Osteoblast (primary cell): ENCODE measurements at regions not wholly inside any gene's neighbourhood (a gene's known extent, or its start where the extent isn't known, plus 50 kb on each side); places are given as distances from the start of the nearest gene placed in this dataset.

ENCODE experiments used
- DNase-seq: peaks from one replicate; pipeline ENCODE4 v3.0.0; 2011; ENCODE audit warnings: low spot score, mixed read lengths; ENCODE audit not compliant: insufficient read length; ENCODE audit errors: missing footprints
- H2AFZ ChIP-seq: 2 replicates; pipeline ENCODE4 v1.6.0; 2011; ENCODE audit warnings: mild to moderate bottlenecking, low read length
- H3K27ac ChIP-seq: 2 replicates; pipeline ENCODE4 v1.5.1; 2011; ENCODE audit warnings: mild to moderate bottlenecking, low read depth, low read length, moderate library complexity
- H3K27me3 ChIP-seq: 2 replicates; pipeline ENCODE4 v1.6.0; 2012; ENCODE audit warnings: mild to moderate bottlenecking, control low read depth, inconsistent platforms, low read length, moderate library complexity; ENCODE audit not compliant: insufficient read depth
- H3K36me3 ChIP-seq: 2 replicates; pipeline ENCODE4 v1.5.1; 2011; ENCODE audit warnings: mild to moderate bottlenecking, low read length, control low read depth, moderate library complexity; ENCODE audit not compliant: insufficient read depth
- H3K4me1 ChIP-seq: 2 replicates; pipeline ENCODE4 v1.5.1; 2011; ENCODE audit warnings: mild to moderate bottlenecking, low read length, control low read depth, moderate library complexity; ENCODE audit not compliant: insufficient read depth
- H3K4me2 ChIP-seq: 2 replicates; pipeline ENCODE4 v1.6.0; 2011; ENCODE audit warnings: mild to moderate bottlenecking, low read length; ENCODE audit not compliant: insufficient read depth
- H3K4me3 ChIP-seq: fragments of 200-600 bp; sonication (generic); 3 replicates; pipeline ENCODE4 v1.5.1; 2012; ENCODE audit warnings: mild to moderate bottlenecking, low read length, inconsistent platforms; ENCODE audit not compliant: insufficient read depth
- H3K79me2 ChIP-seq: 2 replicates; pipeline ENCODE4 v1.6.0; 2012; ENCODE audit warnings: mild to moderate bottlenecking, low read length, control low read depth, inconsistent platforms; ENCODE audit not compliant: insufficient read depth
- H3K9me3 ChIP-seq: 2 replicates; pipeline ENCODE4 v1.5.1; 2011; ENCODE audit warnings: low read depth, low read length, control low read depth
- H4K20me1 ChIP-seq: 2 replicates; pipeline ENCODE4 v1.6.0; 2012; ENCODE audit warnings: mild to moderate bottlenecking, low read length, control low read depth; ENCODE audit not compliant: insufficient read depth
- TF ChIP-seq, protein P1 (sequence below): IDR thresholded peaks from 2 replicates; pipeline ENCODE4 v1.5.1; 2011; ENCODE audit warnings: mild to moderate bottlenecking, low read depth, low read length, moderate library complexity; ENCODE audit errors: extremely low read depth

DNA sequence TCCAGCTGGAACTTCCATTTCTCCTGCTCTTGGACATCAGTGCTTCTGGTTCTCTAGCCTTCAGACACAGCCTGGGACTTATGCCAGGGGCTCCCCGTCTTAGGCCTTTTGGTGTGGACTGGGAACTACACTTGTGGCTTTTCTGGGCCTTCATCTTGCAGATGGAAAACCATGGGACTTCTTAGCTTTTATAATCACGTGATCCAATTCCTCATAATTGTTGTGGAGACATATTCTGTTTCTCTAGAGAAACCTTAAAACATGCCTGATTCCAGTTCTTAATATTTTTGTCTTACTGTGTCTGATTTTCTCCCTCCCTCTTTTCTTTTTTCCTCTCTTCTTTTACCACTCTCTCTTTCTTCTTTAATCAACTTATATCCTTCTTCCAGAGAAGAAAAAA, 224.2 kb upstream of the FOXP2 start:
- Histone ChIP-seq H2AFZ (no peak overlapping the region), H3K4me3 (no peak overlapping the region), H3K4me2 (no peak overlapping the region), H3K27ac (no peak overlapping the region), H3K9me3 (no peaks in the 10 kb centered on the region), H4K20me1 (no peaks in the 10 kb centered on the region), H3K27me3 (no peaks in the 10 kb centered on the region), H3K79me2 (no peaks in the 10 kb centered on the region), H3K4me1 (no peaks in the 10 kb centered on the region), H3K36me3 (no peaks in the 10 kb centered on the region)
- TF ChIP-seq, protein P1, sequence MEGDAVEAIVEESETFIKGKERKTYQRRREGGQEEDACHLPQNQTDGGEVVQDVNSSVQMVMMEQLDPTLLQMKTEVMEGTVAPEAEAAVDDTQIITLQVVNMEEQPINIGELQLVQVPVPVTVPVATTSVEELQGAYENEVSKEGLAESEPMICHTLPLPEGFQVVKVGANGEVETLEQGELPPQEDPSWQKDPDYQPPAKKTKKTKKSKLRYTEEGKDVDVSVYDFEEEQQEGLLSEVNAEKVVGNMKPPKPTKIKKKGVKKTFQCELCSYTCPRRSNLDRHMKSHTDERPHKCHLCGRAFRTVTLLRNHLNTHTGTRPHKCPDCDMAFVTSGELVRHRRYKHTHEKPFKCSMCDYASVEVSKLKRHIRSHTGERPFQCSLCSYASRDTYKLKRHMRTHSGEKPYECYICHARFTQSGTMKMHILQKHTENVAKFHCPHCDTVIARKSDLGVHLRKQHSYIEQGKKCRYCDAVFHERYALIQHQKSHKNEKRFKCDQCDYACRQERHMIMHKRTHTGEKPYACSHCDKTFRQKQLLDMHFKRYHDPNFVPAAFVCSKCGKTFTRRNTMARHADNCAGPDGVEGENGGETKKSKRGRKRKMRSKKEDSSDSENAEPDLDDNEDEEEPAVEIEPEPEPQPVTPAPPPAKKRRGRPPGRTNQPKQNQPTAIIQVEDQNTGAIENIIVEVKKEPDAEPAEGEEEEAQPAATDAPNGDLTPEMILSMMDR, result no peak
- no peak for DNase-seq

DNA sequence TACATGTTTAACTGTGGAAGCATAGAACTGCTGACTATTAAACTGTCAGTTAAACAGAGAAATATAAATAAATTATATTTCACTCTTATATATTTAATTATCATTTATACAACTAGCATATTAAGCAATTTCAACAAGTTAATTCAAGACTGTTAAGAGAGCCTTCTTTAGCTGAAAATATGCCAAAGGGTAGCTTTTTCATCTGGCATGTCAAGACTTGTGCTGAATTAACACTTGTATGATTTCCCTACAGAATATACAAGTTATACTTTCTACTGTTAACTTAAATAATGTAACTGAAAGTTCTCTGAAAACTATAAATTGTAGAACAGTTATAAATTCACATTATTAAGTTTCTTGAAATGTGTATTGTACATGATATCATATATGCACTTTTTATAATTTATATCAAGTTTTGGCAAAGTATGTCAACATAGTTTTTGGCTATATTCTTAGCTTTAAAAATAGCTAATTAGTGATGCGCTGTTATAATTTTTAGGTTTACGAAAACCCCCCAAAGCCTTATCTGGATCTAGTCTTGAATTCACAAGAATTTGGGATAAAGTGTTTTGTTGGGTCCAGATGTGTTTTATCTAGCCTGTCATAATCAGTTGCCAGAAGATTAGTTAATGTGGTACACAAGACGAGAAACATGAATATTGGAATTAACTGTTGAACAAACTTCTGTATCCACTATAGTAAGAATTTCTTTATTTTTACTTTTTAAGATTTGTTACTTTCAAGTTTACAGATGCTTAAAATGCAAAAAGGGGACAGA, 231.1 kb upstream of the FOXP2 start:
- Histone ChIP-seq H4K20me1 (no peaks in the 10 kb centered on the region), H3K27me3 (no peaks in the 10 kb centered on the region), H2AFZ (no peak overlapping the region), H3K4me2 (no peak overlapping the region), H3K4me3 (no peak overlapping the region), H3K27ac (no peak overlapping the region), H3K4me1 (no peaks in the 10 kb centered on the region), H3K36me3 (no peaks in the 10 kb centered on the region), H3K79me2 (no peaks in the 10 kb centered on the region), H3K9me3 (no peaks in the 10 kb centered on the region)
- no peak for DNase-seq
- TF ChIP-seq, protein P1, result no peak

DNA sequence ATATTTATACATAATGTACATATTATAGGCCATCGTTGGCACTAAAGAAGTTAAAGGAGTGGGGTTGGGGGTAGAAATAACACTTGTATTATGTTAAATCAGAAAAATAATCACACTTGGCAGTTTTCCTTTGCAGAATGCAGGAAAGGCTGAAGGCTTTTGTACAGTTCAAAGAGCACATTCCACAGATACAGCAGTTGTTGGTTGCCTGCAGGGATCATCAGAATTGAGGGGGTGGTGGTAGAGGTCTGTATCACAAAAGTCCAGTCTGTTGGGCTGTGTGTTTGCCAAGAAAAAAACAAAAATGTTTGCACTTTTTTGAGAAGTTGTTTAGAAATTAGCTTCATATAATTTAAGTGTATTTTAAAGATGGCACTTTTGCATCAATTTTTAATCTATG, 231.8 kb upstream of the FOXP2 start:
- no peak overlapping the region for H3K4me2 ChIP-seq
- H4K20me1 ChIP-seq, result no peaks in the 10 kb centered on the region
- H2AFZ ChIP-seq, result no peak overlapping the region
- DNase-seq, result no peak
- H3K36me3 ChIP-seq, result no peaks in the 10 kb centered on the region
- H3K27ac ChIP-seq, result no peak overlapping the region
- TF ChIP-seq, protein P1, result no peak
- H3K27me3 ChIP-seq, result no peaks in the 10 kb centered on the region
- H3K9me3 ChIP-seq, result no peaks in the 10 kb centered on the region
- H3K4me1 ChIP-seq, result no peaks in the 10 kb centered on the region
- H3K79me2 ChIP-seq, result no peaks in the 10 kb centered on the region
- H3K4me3 ChIP-seq, result no peak overlapping the region

DNA sequence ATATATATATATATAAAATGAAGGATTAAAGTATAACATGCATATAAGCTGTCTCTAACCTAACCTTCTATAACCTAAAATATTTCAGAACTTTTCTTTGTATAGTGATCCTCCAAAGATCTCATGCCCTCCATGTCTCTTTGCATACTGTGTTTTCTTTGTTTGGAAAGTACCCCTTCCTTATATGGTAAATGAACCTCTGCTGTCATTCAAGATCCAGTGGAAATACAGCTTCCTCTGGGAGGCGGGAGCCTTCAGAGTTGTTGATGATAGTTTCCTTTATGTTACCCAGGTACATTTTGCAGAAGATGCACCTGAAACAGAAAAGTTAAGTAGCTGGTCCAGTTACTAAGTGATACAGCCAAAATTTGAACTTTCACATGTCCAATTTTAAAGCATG, 233.3 kb upstream of the FOXP2 start:
- no peaks in the 10 kb centered on the region for H3K9me3 ChIP-seq
- no peaks in the 10 kb centered on the region for H3K79me2 ChIP-seq
- TF ChIP-seq, protein P1, result no peak
- no peaks in the 10 kb centered on the region for H3K27me3 ChIP-seq
- H4K20me1 ChIP-seq, result no peaks in the 10 kb centered on the region
- H3K36me3 ChIP-seq, result no peaks in the 10 kb centered on the region
- DNase-seq, result no peak
- no peak overlapping the region for H3K4me3 ChIP-seq
- no peak overlapping the region for H3K27ac ChIP-seq
- H2AFZ ChIP-seq, result no peak overlapping the region
- no peak overlapping the region for H3K4me2 ChIP-seq
- no peaks in the 10 kb centered on the region for H3K4me1 ChIP-seq
